WTC11 (cell line): ENCODE measurements at regions not wholly inside any gene's neighbourhood (a gene's known extent, or its start where the extent isn't known, plus 50 kb on each side); places are given as distances from the start of the nearest gene placed in this dataset.

Experiments used
- ATAC-seq: fragments of 200-7000 bp; cut with Tn5 transposase; 2 replicates; pipeline ENCODE4 v1.10.0; 2021; ENCODE audit warnings: mild to moderate bottlenecking, moderate library complexity
- CTCF ChIA-PET: fragments of 300-600 bp; sonication (Branson Sonifier 250); formaldehyde crosslinking; loops from one replicate; lab custom pipeline; 2021; ENCODE audit warnings: antibody characterized with exemption; lab: Charles Lee
- POLR2A ChIA-PET: fragments of 350-600 bp; sonication (Branson Sonifier 250); formaldehyde crosslinking; loops from one replicate; lab custom pipeline; 2021; ENCODE audit warnings: antibody characterized with exemption; lab: Charles Lee
- DNase-seq: peaks from one replicate; pipeline ENCODE4 v3.0.0; 2021; ENCODE audit warnings: low spot score
- H3K27ac Mint-ChIP-seq: 2 replicates; pipeline ENCODE4 v1.8.0; 2021; ENCODE audit warnings: mixed read lengths
- H3K27me3 Mint-ChIP-seq: 2 replicates; pipeline ENCODE4 v1.8.0; 2021; ENCODE audit warnings: low read depth, mild to moderate bottlenecking, moderate library complexity, mixed read lengths
- H3K36me3 Mint-ChIP-seq: 2 replicates; pipeline ENCODE4 v1.8.0; 2021; ENCODE audit warnings: mixed read lengths
- H3K4me1 Mint-ChIP-seq: 2 replicates; pipeline ENCODE4 v1.8.0; 2022; ENCODE audit warnings: mixed read lengths
- H3K4me3 Mint-ChIP-seq: 2 replicates; pipeline ENCODE4 v1.8.0; 2021; ENCODE audit warnings: mild to moderate bottlenecking, moderate library complexity, mixed read lengths
- H3K9me3 Mint-ChIP-seq: 2 replicates; pipeline ENCODE4 v1.8.0; 2021; ENCODE audit warnings: mixed read lengths
- AR ChIP-seq: fragments of 250-450 bp; sonication (Bioruptor Pico); IDR thresholded peaks from 2 replicates; pipeline ENCODE4 v1.9.0; 2021; ENCODE audit warnings: mild to moderate bottlenecking
- ATF1 ChIP-seq: sonication (generic); formaldehyde crosslinking; IDR thresholded peaks from 2 replicates; pipeline ENCODE4 v1.8.1; 2023; ENCODE audit warnings: mild to moderate bottlenecking, moderate library complexity, missing genetic modification reagents
- ELF4 ChIP-seq: sonication (generic); formaldehyde crosslinking; IDR thresholded peaks from 2 replicates; pipeline ENCODE4 v1.8.1; 2022; ENCODE audit warnings: low read depth, mild to moderate bottlenecking, moderate library complexity, missing genetic modification reagents
- ETV6 ChIP-seq: sonication (generic); formaldehyde crosslinking; IDR thresholded peaks from 2 replicates; pipeline ENCODE4 v1.8.1; 2022; ENCODE audit warnings: mild to moderate bottlenecking, missing genetic modification reagents
- FOXK1 ChIP-seq: sonication (generic); formaldehyde crosslinking; IDR thresholded peaks from 2 replicates; pipeline ENCODE4 v1.8.0; 2022; ENCODE audit warnings: mild to moderate bottlenecking, moderate library complexity, missing genetic modification reagents
- FOXP1 ChIP-seq: sonication (generic); formaldehyde crosslinking; IDR thresholded peaks from 2 replicates; pipeline ENCODE4 v1.8.0; 2022; ENCODE audit warnings: missing genetic modification reagents, mild to moderate bottlenecking, moderate library complexity, borderline replicate concordance
- GRHL2 ChIP-seq: fragments of 250-450 bp; sonication (Bioruptor Pico); IDR thresholded peaks from 2 replicates; pipeline ENCODE4 v1.8.0; 2022; ENCODE audit warnings: mild to moderate bottlenecking, moderate library complexity; ENCODE audit not compliant: insufficient replicate concordance, severe bottlenecking
- GTF2I ChIP-seq: fragments of 250-450 bp; sonication (Bioruptor Pico); conservative IDR thresholded peaks from 2 replicates; pipeline ENCODE4 v1.4.0; 2021; ENCODE audit warnings: mild to moderate bottlenecking
- HMGA2 ChIP-seq: fragments of 250-450 bp; sonication (Bioruptor Pico); IDR thresholded peaks from 2 replicates; pipeline ENCODE4 v1.4.0; 2021; ENCODE audit warnings: mild to moderate bottlenecking, moderate library complexity
- JAZF1 ChIP-seq: fragments of 250-450 bp; sonication (Bioruptor Pico); IDR thresholded peaks from 2 replicates; pipeline ENCODE4 v1.9.0; 2021; ENCODE audit warnings: moderate library complexity, mild to moderate bottlenecking, inconsistent platforms
- MXD4 ChIP-seq: fragments of 250-450 bp; sonication (Bioruptor Pico); IDR thresholded peaks from 2 replicates; pipeline ENCODE4 v1.8.0; 2021; ENCODE audit warnings: mild to moderate bottlenecking, moderate library complexity, borderline replicate concordance
- RORB ChIP-seq: fragments of 250-450 bp; sonication (Bioruptor Pico); IDR thresholded peaks from 2 replicates; pipeline ENCODE4 v1.9.0; 2021; ENCODE audit warnings: mild to moderate bottlenecking
- TEAD1 ChIP-seq: sonication (generic); formaldehyde crosslinking; IDR thresholded peaks from 2 replicates; pipeline ENCODE4 v1.8.0; 2022; ENCODE audit warnings: mild to moderate bottlenecking, missing genetic modification reagents
- TEAD4 ChIP-seq: sonication (generic); formaldehyde crosslinking; IDR thresholded peaks from 2 replicates; pipeline ENCODE4 v1.8.0; 2022; ENCODE audit warnings: mild to moderate bottlenecking, missing genetic modification reagents
- ZNF138 ChIP-seq: sonication (generic); formaldehyde crosslinking; conservative IDR thresholded peaks from 2 replicates; pipeline ENCODE4 v1.8.1; 2022; ENCODE audit warnings: mild to moderate bottlenecking, moderate library complexity, missing genetic modification reagents
- ZNF263 ChIP-seq: sonication (generic); formaldehyde crosslinking; IDR thresholded peaks from 2 replicates; pipeline ENCODE4 v1.8.1; 2022; ENCODE audit warnings: low read depth, mild to moderate bottlenecking, moderate library complexity, missing genetic modification reagents
- ZSCAN18 ChIP-seq: fragments of 250-450 bp; sonication (Bioruptor Pico); IDR thresholded peaks from 2 replicates; pipeline ENCODE4 v2.1.2; 2022; ENCODE audit warnings: mild to moderate bottlenecking, moderate library complexity
- TF ChIP-seq, protein P1 (sequence below): fragments of 250-450 bp; sonication (Bioruptor Pico); IDR thresholded peaks from 2 replicates; pipeline ENCODE4 v1.9.0; 2021; ENCODE audit warnings: mild to moderate bottlenecking, borderline replicate concordance
- TF ChIP-seq, protein P2 (sequence below): fragments of 250-450 bp; sonication (Bioruptor Pico); IDR thresholded peaks from 2 replicates; pipeline ENCODE4 v1.9.0; 2021; ENCODE audit warnings: moderate library complexity, mild to moderate bottlenecking, inconsistent platforms, borderline replicate concordance

GRCh38 chr11:33420959-33421566 is 163.9 kb downstream of the HIPK3 start:
- TF ChIP-seq, protein P1, sequence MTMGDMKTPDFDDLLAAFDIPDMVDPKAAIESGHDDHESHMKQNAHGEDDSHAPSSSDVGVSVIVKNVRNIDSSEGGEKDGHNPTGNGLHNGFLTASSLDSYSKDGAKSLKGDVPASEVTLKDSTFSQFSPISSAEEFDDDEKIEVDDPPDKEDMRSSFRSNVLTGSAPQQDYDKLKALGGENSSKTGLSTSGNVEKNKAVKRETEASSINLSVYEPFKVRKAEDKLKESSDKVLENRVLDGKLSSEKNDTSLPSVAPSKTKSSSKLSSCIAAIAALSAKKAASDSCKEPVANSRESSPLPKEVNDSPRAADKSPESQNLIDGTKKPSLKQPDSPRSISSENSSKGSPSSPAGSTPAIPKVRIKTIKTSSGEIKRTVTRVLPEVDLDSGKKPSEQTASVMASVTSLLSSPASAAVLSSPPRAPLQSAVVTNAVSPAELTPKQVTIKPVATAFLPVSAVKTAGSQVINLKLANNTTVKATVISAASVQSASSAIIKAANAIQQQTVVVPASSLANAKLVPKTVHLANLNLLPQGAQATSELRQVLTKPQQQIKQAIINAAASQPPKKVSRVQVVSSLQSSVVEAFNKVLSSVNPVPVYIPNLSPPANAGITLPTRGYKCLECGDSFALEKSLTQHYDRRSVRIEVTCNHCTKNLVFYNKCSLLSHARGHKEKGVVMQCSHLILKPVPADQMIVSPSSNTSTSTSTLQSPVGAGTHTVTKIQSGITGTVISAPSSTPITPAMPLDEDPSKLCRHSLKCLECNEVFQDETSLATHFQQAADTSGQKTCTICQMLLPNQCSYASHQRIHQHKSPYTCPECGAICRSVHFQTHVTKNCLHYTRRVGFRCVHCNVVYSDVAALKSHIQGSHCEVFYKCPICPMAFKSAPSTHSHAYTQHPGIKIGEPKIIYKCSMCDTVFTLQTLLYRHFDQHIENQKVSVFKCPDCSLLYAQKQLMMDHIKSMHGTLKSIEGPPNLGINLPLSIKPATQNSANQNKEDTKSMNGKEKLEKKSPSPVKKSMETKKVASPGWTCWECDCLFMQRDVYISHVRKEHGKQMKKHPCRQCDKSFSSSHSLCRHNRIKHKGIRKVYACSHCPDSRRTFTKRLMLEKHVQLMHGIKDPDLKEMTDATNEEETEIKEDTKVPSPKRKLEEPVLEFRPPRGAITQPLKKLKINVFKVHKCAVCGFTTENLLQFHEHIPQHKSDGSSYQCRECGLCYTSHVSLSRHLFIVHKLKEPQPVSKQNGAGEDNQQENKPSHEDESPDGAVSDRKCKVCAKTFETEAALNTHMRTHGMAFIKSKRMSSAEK (CRISPR knock-in tag), result no peak
- TF ChIP-seq GRHL2 (CRISPR knock-in tag), result no peak
- no peak for TF ChIP-seq ZSCAN18 (CRISPR knock-in tag)
- TF ChIP-seq ELF4 (CRISPR knock-in tag), result no peak
- no peak for TF ChIP-seq ATF1 (CRISPR knock-in tag)
- TF ChIP-seq TEAD1 (CRISPR knock-in tag), result no peak
- TF ChIP-seq MXD4 (CRISPR knock-in tag), result no peak
- TF ChIP-seq GTF2I (CRISPR knock-in tag), result no peak
- no peak for TF ChIP-seq TEAD4
- TF ChIP-seq, all 79 proteins: peak for 0
- no peak overlapping the region for H3K27ac Mint-ChIP-seq
- H3K4me3 Mint-ChIP-seq, result no peak overlapping the region
- H3K9me3 Mint-ChIP-seq, result no peaks in the 10 kb centered on the region
- peaks cover 14% of the 10 kb centered on the region for H3K4me1 Mint-ChIP-seq
- H3K27me3 Mint-ChIP-seq, result no peaks in the 10 kb centered on the region
- ChIA-PET CTCF (no interaction called here), POLR2A (no interaction called here)
- H3K36me3 Mint-ChIP-seq, result no peaks in the 10 kb centered on the region
- ATAC-seq (no peak), DNase-seq (no peak)

DNA sequence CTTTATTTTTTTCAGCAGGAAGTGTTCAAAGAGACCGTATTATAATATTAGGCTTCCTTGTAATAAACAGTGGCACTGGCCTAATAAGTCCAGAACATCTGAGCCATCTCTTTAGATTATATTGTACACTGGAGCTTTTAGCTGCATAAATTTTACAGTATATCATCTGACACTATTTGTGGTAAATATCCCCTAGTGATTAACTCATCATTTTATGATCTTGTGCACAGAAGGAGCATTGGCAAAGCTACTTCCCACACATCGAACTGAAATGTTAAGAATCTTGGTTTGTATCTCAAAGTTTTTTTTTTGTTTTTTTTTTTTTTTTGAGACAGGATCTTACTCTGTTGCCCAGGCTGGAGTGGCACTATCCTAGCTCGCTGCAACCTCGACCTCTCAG is 162.7 kb downstream of the HIPK3 start:
- Mint-ChIP-seq H3K9me3 (no peaks in the 10 kb centered on the region), H3K27ac (no peak overlapping the region), H3K4me3 (no peak overlapping the region), H3K36me3 (no peaks in the 10 kb centered on the region), H3K4me1 (peaks cover 14% of the 10 kb centered on the region), H3K27me3 (no peaks in the 10 kb centered on the region)
- no peak for DNase-seq
- ChIA-PET POLR2A (no interaction called here), CTCF (interaction anchor here (0.6 kb wide), 2 partner anchors 9 to 1060 kb away, joined by 4 to 5 read pairs; no protein-coding TSS in a partner anchor)
- no peak for TF ChIP-seq FOXK1 (CRISPR knock-in tag)
- TF ChIP-seq, protein P2, sequence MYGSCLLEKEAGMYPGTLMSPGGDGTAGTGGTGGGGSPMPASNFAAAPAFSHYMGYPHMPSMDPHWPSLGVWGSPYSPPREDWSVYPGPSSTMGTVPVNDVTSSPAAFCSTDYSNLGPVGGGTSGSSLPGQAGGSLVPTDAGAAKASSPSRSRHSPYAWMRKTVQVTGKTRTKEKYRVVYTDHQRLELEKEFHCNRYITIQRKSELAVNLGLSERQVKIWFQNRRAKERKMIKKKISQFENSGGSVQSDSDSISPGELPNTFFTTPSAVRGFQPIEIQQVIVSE, result no peak
- TF ChIP-seq RORB, result no peak
- no peak for TF ChIP-seq GTF2I (CRISPR knock-in tag)
- no peak for TF ChIP-seq JAZF1 (CRISPR knock-in tag)
- TF ChIP-seq ZNF263 (CRISPR knock-in tag), result no peak
- TF ChIP-seq FOXP1 (CRISPR knock-in tag), result no peak
- no peak for TF ChIP-seq ZNF138
- no peak for TF ChIP-seq AR (CRISPR knock-in tag)
- no peak for TF ChIP-seq HMGA2 (CRISPR knock-in tag)
- no peak for TF ChIP-seq ETV6 (CRISPR knock-in tag)
- no peak for ATAC-seq
